HCT116 (cell line): ENCODE measurements at regions not wholly inside any gene's neighbourhood (a gene's known extent, or its start where the extent isn't known, plus 50 kb on each side); places are given as distances from the start of the nearest gene placed in this dataset.
"Not testable (repeated sequence)": the region's sequence is repeated elsewhere in the genome, so short reads cannot be mapped to it uniquely, and the experiment has no call there.

ENCODE experiments used
- CBX3 ChIP-seq: IDR thresholded peaks from 2 replicates; pipeline ENCODE4 v1.6.1; 2012; ENCODE audit warnings: low read depth
- CEBPB ChIP-seq: IDR thresholded peaks from 2 replicates; pipeline ENCODE4 v1.6.1; 2012; ENCODE audit warnings: low read depth
- EZH2 ChIP-seq: fragments of 200-600 bp; sonication (generic); IDR thresholded peaks from 2 replicates; pipeline ENCODE4 v1.6.1; 2017; ENCODE audit warnings: antibody characterized with exemption, mixed run types
- EZH2phosphoT487 ChIP-seq: fragments of 200-600 bp; IDR thresholded peaks from 2 replicates; pipeline ENCODE4 v1.6.1; 2018; ENCODE audit warnings: antibody characterized with exemption, borderline replicate concordance
- FOSL1 ChIP-seq: IDR thresholded peaks from 2 replicates; pipeline ENCODE4 v1.6.1; 2012; ENCODE audit warnings: low read depth
- JUND ChIP-seq: IDR thresholded peaks from 2 replicates; pipeline ENCODE4 v1.6.1; 2012
- POLR2A ChIP-seq: IDR thresholded peaks from 2 replicates; pipeline ENCODE4 v1.7.0; 2011; ENCODE audit warnings: borderline replicate concordance; ENCODE audit not compliant: insufficient read depth, insufficient read length; ENCODE audit errors: extremely low read depth
- POLR2AphosphoS5 ChIP-seq: IDR thresholded peaks from 2 replicates; pipeline ENCODE4 v1.6.1; 2011; ENCODE audit warnings: mild to moderate bottlenecking, low read depth, low read length, moderate library complexity
- SP1 ChIP-seq: IDR thresholded peaks from 2 replicates; pipeline ENCODE4 v1.6.1; 2012; ENCODE audit warnings: low read depth
- ZNF274 ChIP-seq: fragments of 200-500 bp; sonication (Bioruptor generic); IDR thresholded peaks from 2 replicates; pipeline ENCODE4 v1.6.1; 2014; ENCODE audit warnings: mild to moderate bottlenecking, low read depth, low read length, inconsistent platforms
- TF ChIP-seq, protein P1 (sequence below), 3 experiments: fragments of 200-600 bp in 1 of 3; sonication (generic) in 1 of 3; IDR thresholded peaks in 2 of 3; conservative IDR thresholded peaks in 1 of 3; 2 replicates each; pipeline ENCODE4 v1.5.1; 2012 to 2017; ENCODE audit warnings: low read depth in 2 of 3, low read length in 2 of 3, antibody characterized with exemption in 1 of 3, borderline replicate concordance in 1 of 3, control low read depth in 1 of 3, mild to moderate bottlenecking in 1 of 3, mixed read lengths in 1 of 3, mixed run types in 1 of 3, moderate library complexity in 1 of 3; ENCODE audit not compliant: insufficient read depth in 1 of 3
- TF ChIP-seq, protein P2 (sequence below): IDR thresholded peaks from 2 replicates; pipeline ENCODE4 v1.6.1; 2011; ENCODE audit warnings: mild to moderate bottlenecking, low read length, moderate library complexity; ENCODE audit not compliant: insufficient replicate concordance; ENCODE audit errors: extremely low read depth
- TF ChIP-seq, protein P3 (sequence below): IDR thresholded peaks from 2 replicates; pipeline ENCODE4 v1.6.1; 2012
- TF ChIP-seq, protein P4 (sequence below): IDR thresholded peaks from 2 replicates; pipeline ENCODE4 v1.6.1; 2012; ENCODE audit warnings: low read depth

DNA sequence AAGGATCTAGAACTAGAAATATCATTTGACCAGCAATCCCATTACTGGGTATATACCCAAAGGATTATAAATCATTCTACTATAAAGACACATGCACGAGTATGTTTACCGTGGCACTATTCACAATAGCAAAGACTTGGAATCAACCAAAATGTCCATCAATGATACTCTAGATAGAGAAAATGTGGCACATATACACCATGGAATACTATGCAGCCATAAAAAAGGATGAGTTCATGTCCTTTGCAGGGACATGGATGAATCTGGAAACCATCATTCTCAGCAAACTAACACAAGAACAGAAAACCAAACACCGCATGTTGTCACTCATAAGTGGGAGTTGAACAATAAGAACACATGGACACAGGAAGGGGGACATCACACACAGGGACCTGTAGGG is 167.5 kb upstream of the PLN start:
- not testable (repeated sequence) for TF ChIP-seq CEBPB, POLR2AphosphoS5, EZH2, FOSL1, ZNF274, SP1, JUND, POLR2A, CBX3, EZH2phosphoT487
- TF ChIP-seq, protein P1, sequence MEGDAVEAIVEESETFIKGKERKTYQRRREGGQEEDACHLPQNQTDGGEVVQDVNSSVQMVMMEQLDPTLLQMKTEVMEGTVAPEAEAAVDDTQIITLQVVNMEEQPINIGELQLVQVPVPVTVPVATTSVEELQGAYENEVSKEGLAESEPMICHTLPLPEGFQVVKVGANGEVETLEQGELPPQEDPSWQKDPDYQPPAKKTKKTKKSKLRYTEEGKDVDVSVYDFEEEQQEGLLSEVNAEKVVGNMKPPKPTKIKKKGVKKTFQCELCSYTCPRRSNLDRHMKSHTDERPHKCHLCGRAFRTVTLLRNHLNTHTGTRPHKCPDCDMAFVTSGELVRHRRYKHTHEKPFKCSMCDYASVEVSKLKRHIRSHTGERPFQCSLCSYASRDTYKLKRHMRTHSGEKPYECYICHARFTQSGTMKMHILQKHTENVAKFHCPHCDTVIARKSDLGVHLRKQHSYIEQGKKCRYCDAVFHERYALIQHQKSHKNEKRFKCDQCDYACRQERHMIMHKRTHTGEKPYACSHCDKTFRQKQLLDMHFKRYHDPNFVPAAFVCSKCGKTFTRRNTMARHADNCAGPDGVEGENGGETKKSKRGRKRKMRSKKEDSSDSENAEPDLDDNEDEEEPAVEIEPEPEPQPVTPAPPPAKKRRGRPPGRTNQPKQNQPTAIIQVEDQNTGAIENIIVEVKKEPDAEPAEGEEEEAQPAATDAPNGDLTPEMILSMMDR (IDR thresholded peaks at IDR 0.05 in 2 of 3, conservative IDR thresholded peaks at IDR 0.05 in 1 of 3; ENCODE audit: borderline replicate concordance in 1 of 3, insufficient read depth in 1 of 3, low read depth in 2 of 3, low read length in 2 of 3): not testable (repeated sequence)
- TF ChIP-seq, protein P2, sequence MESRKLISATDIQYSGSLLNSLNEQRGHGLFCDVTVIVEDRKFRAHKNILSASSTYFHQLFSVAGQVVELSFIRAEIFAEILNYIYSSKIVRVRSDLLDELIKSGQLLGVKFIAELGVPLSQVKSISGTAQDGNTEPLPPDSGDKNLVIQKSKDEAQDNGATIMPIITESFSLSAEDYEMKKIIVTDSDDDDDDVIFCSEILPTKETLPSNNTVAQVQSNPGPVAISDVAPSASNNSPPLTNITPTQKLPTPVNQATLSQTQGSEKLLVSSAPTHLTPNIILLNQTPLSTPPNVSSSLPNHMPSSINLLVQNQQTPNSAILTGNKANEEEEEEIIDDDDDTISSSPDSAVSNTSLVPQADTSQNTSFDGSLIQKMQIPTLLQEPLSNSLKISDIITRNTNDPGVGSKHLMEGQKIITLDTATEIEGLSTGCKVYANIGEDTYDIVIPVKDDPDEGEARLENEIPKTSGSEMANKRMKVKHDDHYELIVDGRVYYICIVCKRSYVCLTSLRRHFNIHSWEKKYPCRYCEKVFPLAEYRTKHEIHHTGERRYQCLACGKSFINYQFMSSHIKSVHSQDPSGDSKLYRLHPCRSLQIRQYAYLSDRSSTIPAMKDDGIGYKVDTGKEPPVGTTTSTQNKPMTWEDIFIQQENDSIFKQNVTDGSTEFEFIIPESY: not testable (repeated sequence)
- TF ChIP-seq, protein P3, sequence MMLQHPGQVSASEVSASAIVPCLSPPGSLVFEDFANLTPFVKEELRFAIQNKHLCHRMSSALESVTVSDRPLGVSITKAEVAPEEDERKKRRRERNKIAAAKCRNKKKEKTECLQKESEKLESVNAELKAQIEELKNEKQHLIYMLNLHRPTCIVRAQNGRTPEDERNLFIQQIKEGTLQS: not testable (repeated sequence)
- TF ChIP-seq, protein P4, sequence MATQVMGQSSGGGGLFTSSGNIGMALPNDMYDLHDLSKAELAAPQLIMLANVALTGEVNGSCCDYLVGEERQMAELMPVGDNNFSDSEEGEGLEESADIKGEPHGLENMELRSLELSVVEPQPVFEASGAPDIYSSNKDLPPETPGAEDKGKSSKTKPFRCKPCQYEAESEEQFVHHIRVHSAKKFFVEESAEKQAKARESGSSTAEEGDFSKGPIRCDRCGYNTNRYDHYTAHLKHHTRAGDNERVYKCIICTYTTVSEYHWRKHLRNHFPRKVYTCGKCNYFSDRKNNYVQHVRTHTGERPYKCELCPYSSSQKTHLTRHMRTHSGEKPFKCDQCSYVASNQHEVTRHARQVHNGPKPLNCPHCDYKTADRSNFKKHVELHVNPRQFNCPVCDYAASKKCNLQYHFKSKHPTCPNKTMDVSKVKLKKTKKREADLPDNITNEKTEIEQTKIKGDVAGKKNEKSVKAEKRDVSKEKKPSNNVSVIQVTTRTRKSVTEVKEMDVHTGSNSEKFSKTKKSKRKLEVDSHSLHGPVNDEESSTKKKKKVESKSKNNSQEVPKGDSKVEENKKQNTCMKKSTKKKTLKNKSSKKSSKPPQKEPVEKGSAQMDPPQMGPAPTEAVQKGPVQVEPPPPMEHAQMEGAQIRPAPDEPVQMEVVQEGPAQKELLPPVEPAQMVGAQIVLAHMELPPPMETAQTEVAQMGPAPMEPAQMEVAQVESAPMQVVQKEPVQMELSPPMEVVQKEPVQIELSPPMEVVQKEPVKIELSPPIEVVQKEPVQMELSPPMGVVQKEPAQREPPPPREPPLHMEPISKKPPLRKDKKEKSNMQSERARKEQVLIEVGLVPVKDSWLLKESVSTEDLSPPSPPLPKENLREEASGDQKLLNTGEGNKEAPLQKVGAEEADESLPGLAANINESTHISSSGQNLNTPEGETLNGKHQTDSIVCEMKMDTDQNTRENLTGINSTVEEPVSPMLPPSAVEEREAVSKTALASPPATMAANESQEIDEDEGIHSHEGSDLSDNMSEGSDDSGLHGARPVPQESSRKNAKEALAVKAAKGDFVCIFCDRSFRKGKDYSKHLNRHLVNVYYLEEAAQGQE: not testable (repeated sequence)
